NCI-H2029 treated with DMSO at 0.1 percent for 48 hours (cell line): ENCODE measurements at regions not wholly inside any gene's neighbourhood (a gene's known extent, or its start where the extent isn't known, plus 50 kb on each side); places are given as distances from the start of the nearest gene placed in this dataset.
A peak's percentile ranks its signal among the peaks of the same experiment; 100 is the strongest.

Experiments
- DNase-seq: peaks from one replicate; lab custom pipeline; 2025; lab: John Stamatoyannopoulos, UW

GRCh38 chr3:30495172-30496065, 111.0 kb upstream of the TGFBR2 start:
- no peak for DNase-seq

GRCh38 chr3:30496066-30496966, 110.1 kb upstream of the TGFBR2 start:
- DNase-seq: no peak

GRCh38 chr3:30498587-30498967, 107.8 kb upstream of the TGFBR2 start:
- no peak for DNase-seq

GRCh38 chr3:30500666-30501399, 105.6 kb upstream of the TGFBR2 start:
- DNase-seq: no peak

- DNase-seq: no peak
Observed at GRCh38 chr3:30501526-30501925, 104.9 kb upstream of the TGFBR2 start.

- DNase-seq: peak; percentile 11
Observed at GRCh38 chr3:30502051-30502741, 104.2 kb upstream of the TGFBR2 start.

- DNase-seq: no peak
Observed at GRCh38 chr3:30502742-30503073, 103.7 kb upstream of the TGFBR2 start.

GRCh38 chr3:30503446-30503845, 103.0 kb upstream of the TGFBR2 start:
- DNase-seq: no peak

- no peak for DNase-seq
Observed at GRCh38 chr3:30504939-30505338, 101.5 kb upstream of the TGFBR2 start.

GRCh38 chr3:30505866-30506520, 100.4 kb upstream of the TGFBR2 start:
- DNase-seq: no peak

- DNase-seq: no peak
Observed at GRCh38 chr3:30508339-30508738, 98.1 kb upstream of the TGFBR2 start.

- no peak for DNase-seq
Observed at GRCh38 chr3:30510596-30510995, 95.8 kb upstream of the TGFBR2 start.

- DNase-seq: no peak
Observed at GRCh38 chr3:30511524-30512251, 94.7 kb upstream of the TGFBR2 start.

GRCh38 chr3:30512576-30512975, 93.8 kb upstream of the TGFBR2 start:
- DNase-seq: no peak

GRCh38 chr3:30513374-30514152, 92.8 kb upstream of the TGFBR2 start:
- DNase-seq: no peak

- DNase-seq: peak; percentile 86
Observed at GRCh38 chr3:30516238-30516637, 90.2 kb upstream of the TGFBR2 start.

GRCh38 chr3:30518181-30518864, 88.1 kb upstream of the TGFBR2 start:
- peak; percentile 92 for DNase-seq

- no peak for DNase-seq
Observed at GRCh38 chr3:30518872-30519271, 87.5 kb upstream of the TGFBR2 start.

GRCh38 chr3:30520699-30521098, 85.7 kb upstream of the TGFBR2 start:
- DNase-seq: no peak
